ENCODE measurements at regions not wholly inside any gene's neighbourhood (a gene's known extent, or its start where the extent isn't known, plus 50 kb on each side); places are given as distances from the start of the nearest gene placed in this dataset.

DNA sequence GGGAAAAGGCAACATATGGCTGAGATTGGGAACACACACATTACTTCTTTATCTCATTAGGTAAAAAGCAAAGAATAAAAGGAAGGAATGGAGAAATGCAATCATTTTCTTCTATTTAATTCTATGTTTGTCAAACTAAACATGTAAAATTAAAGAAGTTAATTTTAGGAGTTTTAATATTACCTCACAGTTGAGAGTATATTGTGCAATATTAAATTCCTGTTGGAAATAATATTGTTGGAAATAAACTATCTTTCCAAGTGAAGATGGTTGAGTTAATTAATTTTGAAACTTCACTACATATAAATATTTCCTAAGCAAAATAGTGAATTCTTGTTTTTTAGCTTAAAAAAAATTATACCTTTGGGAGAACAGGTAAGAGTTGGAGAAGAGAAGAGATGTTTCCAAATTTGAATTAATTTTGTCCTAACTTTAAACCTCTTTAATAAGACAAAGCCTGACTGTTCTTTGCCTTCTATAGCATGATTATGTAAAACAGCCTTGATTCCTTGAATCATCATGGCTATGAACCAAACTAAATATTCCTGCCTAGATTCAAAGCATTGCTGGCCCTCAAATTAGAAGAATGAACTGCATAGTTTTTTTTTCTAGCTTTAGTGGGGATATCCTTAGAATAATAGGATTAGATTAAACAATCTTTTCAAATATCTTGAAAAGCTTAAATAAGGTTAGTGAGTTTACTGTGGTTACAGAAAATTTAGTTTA is 1349.1 kb upstream of the ADGRB3 start:
- Histone ChIP-seq H3K36me3 (ENCODE audit: control insufficient read depth, insufficient read depth, low read length) (no peaks in the 10 kb centered on the region), H3K27me3 (replicated peaks; ENCODE audit: control insufficient read depth, insufficient read depth, low read length) (no peaks in the 10 kb centered on the region), H3K4me3 (replicated peaks; ENCODE audit: low read depth, low read length) (no peak overlapping the region)
- DNase-seq (ENCODE audit: extremely low read depth, insufficient read length), result no peak
- TF ChIP-seq, protein P1, sequence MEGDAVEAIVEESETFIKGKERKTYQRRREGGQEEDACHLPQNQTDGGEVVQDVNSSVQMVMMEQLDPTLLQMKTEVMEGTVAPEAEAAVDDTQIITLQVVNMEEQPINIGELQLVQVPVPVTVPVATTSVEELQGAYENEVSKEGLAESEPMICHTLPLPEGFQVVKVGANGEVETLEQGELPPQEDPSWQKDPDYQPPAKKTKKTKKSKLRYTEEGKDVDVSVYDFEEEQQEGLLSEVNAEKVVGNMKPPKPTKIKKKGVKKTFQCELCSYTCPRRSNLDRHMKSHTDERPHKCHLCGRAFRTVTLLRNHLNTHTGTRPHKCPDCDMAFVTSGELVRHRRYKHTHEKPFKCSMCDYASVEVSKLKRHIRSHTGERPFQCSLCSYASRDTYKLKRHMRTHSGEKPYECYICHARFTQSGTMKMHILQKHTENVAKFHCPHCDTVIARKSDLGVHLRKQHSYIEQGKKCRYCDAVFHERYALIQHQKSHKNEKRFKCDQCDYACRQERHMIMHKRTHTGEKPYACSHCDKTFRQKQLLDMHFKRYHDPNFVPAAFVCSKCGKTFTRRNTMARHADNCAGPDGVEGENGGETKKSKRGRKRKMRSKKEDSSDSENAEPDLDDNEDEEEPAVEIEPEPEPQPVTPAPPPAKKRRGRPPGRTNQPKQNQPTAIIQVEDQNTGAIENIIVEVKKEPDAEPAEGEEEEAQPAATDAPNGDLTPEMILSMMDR (IDR thresholded peaks at IDR 0.05; ENCODE audit: insufficient read depth, low read length, poor library complexity, severe bottlenecking), result no peak

DNA sequence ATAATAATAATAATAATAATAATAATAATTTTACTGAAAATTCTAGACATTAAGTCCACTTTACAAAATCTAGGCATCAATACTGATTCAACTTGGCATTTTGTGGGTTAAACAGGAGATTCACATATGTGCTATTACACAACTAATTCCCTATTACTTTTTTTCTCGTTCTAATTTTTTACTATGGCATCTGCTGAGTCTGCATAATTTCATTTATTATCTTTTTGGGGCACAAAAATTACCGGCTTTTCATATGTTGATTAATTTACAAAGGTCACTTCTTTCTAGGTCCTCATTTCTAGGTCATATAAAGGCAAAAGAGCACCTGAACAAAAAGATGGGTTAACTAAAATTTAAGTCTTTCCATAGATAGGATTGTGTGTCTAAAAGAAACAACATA is 1357.8 kb upstream of the ADGRB3 start:
- H3K4me3 ChIP-seq (replicated peaks; ENCODE audit: low read depth, low read length), result no peak overlapping the region
- no peaks in the 10 kb centered on the region for H3K27me3 ChIP-seq (replicated peaks; ENCODE audit: control insufficient read depth, insufficient read depth, low read length)
- no peaks in the 10 kb centered on the region for H3K36me3 ChIP-seq (ENCODE audit: control insufficient read depth, insufficient read depth, low read length)
- no peak for DNase-seq (ENCODE audit: extremely low read depth, insufficient read length)
- TF ChIP-seq, protein P1 (IDR thresholded peaks at IDR 0.05; ENCODE audit: insufficient read depth, low read length, poor library complexity, severe bottlenecking), result no peak

DNA sequence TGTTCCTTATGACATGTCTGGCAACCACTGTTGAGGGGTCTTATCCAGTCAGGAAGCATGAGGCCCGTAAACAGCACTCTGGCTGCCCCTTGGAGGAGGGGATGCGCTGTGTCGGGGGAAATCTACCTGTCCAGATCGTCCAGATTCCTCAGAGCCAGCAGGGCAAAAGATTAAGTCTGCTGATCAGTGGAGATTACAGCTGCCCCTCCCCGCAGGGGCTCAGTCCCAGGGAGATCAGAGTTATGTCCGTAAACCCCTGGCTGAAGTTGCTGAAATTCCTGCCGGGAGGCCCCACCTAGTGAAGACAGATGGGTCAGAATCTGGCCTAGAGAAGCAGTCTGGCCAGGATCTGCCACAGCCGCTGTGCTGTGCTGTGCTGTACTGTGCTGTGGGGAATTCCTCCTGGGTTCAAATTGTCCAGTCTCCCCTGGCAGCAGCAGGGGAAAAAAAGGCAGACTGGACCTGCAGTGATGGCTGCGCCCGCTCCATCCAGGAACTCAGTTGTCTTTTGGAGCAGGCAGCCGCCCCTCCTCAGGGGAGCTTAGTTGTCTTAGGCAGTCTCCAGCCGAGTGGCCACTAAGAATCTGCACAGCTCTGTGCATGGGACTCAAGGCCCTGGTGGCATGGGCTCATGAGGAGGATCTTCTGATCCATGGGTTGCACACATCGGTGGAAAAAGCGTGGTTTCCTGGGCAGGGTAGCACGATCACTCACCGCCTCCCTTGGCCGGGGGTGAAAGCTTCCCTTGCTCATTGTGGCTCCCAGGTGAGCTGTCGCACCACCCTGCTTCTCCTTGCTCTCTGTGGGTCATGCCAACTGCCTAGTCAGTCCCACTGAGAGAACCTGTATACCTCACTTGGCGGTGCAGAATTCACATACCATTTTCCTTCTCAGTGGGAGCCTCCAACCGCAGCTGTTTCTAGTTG is 1368.8 kb upstream of the ADGRB3 start:
- TF ChIP-seq, protein P1 (IDR thresholded peaks at IDR 0.05; ENCODE audit: insufficient read depth, low read length, poor library complexity, severe bottlenecking), result no peak
- DNase-seq (ENCODE audit: extremely low read depth, insufficient read length), result no peak
- Histone ChIP-seq H3K4me3 (replicated peaks; ENCODE audit: low read depth, low read length) (no peak overlapping the region), H3K27me3 (replicated peaks; ENCODE audit: control insufficient read depth, insufficient read depth, low read length) (no peaks in the 10 kb centered on the region), H3K36me3 (ENCODE audit: control insufficient read depth, insufficient read depth, low read length) (no peaks in the 10 kb centered on the region)

DNA sequence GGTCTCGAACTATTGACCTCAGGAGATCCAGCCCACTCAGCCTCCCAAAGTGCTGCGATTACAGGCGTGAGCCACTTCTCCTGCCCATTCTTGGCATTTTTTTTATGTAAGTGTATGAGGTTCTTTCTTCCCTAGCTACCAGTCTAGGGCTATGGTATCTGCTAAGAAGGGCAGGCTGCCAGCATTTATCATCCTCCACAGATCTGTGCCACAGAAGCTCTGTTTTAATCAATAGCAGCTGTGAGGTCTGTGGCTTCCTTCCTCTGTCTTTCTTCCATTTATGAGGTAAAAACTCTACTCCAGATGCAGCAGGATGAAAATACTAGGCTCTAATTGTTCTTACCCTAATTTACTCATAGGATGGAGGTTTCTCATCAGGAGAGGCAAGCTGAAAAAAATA is 1382.4 kb upstream of the ADGRB3 start:
- no peak for DNase-seq (ENCODE audit: extremely low read depth, insufficient read length)
- no peak overlapping the region for H3K4me3 ChIP-seq (replicated peaks; ENCODE audit: low read depth, low read length)
- H3K27me3 ChIP-seq (replicated peaks; ENCODE audit: control insufficient read depth, insufficient read depth, low read length), result no peaks in the 10 kb centered on the region
- TF ChIP-seq, protein P1 (IDR thresholded peaks at IDR 0.05; ENCODE audit: insufficient read depth, low read length, poor library complexity, severe bottlenecking), result no peak
- H3K36me3 ChIP-seq (ENCODE audit: control insufficient read depth, insufficient read depth, low read length), result no peaks in the 10 kb centered on the region

DNA sequence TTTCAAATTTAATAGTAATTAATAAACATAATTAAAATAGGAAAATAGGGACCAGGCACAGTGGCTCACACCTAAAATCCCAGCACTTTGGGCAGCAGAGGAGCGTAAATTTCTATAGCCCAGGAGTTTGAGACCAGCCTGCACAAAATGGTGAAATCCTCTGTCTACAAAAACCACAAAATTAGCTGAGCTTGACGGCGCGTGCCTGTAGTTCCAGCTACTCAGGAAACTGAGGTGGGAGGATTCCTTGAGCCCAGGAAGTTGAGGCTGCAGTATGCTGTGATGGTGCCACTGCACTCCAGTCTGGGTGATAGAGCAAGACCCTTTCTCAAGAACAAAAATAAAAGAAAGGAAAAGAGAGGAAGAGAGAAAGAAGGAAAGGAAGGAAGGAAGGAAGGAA is 1387.0 kb upstream of the ADGRB3 start:
- TF ChIP-seq, protein P1 (IDR thresholded peaks at IDR 0.05; ENCODE audit: insufficient read depth, low read length, poor library complexity, severe bottlenecking), result no peak
- DNase-seq (ENCODE audit: extremely low read depth, insufficient read length), result no peak
- H3K36me3 ChIP-seq (ENCODE audit: control insufficient read depth, insufficient read depth, low read length), result no peaks in the 10 kb centered on the region
- H3K27me3 ChIP-seq (replicated peaks; ENCODE audit: control insufficient read depth, insufficient read depth, low read length), result no peaks in the 10 kb centered on the region
- H3K4me3 ChIP-seq (replicated peaks; ENCODE audit: low read depth, low read length), result no peak overlapping the region
